Suprapubic skin (tissue), 3 donors: ENCODE measurements at regions not wholly inside any gene's neighbourhood (a gene's known extent, or its start where the extent isn't known, plus 50 kb on each side); places are given as distances from the start of the nearest gene placed in this dataset.

Experiments
- POLR2AphosphoS5 ChIP-seq, 3 donors: sonication (generic); formaldehyde crosslinking; IDR thresholded peaks; one replicate each; pipeline ENCODE4 v1.6.1; 2017; ENCODE audit warnings: antibody characterized with exemption in 3 of 3
- TF ChIP-seq, protein P1 (sequence below), 2 donors: fragments of 200-600 bp in 1 of 2; fragments of 450-650 bp in 1 of 2; sonication (generic) in 1 of 2; IDR thresholded peaks; one replicate each; pipeline ENCODE4 v1.5.1; 2016 to 2019; ENCODE audit warnings: antibody characterized with exemption in 2 of 2, mild to moderate bottlenecking in 1 of 2, moderate library complexity in 1 of 2

DNA sequence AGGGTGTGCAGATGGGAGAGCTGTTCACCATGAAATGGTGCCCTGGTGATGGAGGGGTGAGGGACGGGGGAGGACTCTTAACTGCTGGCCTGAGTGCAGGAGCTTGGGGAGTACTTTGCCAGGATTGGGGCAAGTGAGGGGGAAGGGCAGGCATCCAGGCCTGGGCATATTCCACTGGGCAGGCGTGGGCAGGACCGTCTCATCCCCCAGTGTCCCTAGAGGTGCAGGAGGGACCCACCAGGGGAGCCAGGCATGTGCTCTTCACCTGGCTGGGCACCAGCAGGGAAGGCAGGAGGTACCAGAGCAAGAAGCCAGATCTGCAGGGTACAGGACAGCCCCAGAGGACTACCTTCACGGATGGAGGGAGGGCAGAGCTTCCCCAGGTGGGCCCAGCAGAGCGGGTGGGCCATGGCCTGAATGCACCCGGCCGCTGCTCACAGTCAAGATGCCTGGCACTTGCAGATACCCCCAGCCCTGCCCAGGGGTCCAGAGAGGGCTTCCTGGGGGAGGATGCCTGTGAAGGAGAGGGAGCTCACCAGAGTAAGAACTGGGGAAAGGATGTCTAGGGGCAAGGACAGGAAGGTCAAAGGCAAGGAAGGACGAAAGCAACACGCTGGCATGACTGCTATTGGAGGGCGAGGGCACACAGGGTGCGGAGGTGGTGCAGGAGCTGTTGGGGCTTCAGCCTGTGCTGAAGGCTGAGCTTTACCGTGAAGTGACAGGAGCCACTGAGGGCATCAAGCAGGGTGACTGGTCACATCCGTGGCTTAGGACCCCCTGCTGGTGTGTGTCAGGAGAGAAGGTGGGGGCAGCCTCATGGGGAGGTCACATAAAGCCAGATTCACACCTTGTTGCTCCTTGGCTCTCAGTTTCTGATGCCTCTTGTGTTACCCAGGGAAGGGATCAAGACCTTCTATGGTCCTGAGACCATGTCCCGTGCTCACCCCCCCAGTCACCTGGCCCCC is 68.2 kb upstream of the NKX1-1 start:
- TF ChIP-seq, protein P1, sequence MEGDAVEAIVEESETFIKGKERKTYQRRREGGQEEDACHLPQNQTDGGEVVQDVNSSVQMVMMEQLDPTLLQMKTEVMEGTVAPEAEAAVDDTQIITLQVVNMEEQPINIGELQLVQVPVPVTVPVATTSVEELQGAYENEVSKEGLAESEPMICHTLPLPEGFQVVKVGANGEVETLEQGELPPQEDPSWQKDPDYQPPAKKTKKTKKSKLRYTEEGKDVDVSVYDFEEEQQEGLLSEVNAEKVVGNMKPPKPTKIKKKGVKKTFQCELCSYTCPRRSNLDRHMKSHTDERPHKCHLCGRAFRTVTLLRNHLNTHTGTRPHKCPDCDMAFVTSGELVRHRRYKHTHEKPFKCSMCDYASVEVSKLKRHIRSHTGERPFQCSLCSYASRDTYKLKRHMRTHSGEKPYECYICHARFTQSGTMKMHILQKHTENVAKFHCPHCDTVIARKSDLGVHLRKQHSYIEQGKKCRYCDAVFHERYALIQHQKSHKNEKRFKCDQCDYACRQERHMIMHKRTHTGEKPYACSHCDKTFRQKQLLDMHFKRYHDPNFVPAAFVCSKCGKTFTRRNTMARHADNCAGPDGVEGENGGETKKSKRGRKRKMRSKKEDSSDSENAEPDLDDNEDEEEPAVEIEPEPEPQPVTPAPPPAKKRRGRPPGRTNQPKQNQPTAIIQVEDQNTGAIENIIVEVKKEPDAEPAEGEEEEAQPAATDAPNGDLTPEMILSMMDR (IDR thresholded peaks at IDR 0.05) = no peak
- TF ChIP-seq POLR2AphosphoS5 (IDR thresholded peaks at IDR 0.05) = no peak
